ENCODE measurements at regions not wholly inside any gene's neighbourhood (a gene's known extent, or its start where the extent isn't known, plus 50 kb on each side); places are given as distances from the start of the nearest gene placed in this dataset.

DNA sequence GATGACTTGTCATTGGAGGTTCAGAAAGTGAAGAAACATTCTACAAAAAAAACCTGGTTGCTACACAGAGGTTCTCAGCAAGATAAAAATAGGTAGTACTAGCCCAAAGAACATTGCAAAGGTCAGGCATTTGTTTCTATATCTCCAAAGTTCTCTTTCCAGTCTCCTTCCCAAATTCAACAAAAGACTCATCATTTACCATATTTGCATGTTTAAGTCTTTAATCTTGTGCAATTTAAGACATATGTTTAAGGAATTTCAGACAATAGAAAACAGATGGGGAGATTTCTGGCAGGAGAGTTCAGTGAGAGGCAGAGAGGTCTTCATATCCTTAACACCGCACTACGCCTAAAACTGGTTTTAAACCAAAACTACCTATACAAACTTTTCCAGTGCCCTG, 173.8 kb upstream of the THBS1 start:
- TF ChIP-seq, protein P1, sequence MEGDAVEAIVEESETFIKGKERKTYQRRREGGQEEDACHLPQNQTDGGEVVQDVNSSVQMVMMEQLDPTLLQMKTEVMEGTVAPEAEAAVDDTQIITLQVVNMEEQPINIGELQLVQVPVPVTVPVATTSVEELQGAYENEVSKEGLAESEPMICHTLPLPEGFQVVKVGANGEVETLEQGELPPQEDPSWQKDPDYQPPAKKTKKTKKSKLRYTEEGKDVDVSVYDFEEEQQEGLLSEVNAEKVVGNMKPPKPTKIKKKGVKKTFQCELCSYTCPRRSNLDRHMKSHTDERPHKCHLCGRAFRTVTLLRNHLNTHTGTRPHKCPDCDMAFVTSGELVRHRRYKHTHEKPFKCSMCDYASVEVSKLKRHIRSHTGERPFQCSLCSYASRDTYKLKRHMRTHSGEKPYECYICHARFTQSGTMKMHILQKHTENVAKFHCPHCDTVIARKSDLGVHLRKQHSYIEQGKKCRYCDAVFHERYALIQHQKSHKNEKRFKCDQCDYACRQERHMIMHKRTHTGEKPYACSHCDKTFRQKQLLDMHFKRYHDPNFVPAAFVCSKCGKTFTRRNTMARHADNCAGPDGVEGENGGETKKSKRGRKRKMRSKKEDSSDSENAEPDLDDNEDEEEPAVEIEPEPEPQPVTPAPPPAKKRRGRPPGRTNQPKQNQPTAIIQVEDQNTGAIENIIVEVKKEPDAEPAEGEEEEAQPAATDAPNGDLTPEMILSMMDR (IDR thresholded peaks at IDR 0.05; ENCODE audit: insufficient read depth, low read length, poor library complexity, severe bottlenecking), result no peak
- no peak for TF ChIP-seq EZH2phosphoT487 (conservative IDR thresholded peaks at IDR 0.05; ENCODE audit: low read length)

All from SU-DHL-6 (cell line).